GM12873 (cell line): ENCODE measurements at regions not wholly inside any gene's neighbourhood (a gene's known extent, or its start where the extent isn't known, plus 50 kb on each side); places are given as distances from the start of the nearest gene placed in this dataset.

Experiments used
- TF ChIP-seq, protein P1 (sequence below): IDR thresholded peaks from 2 replicates; pipeline ENCODE4 v1.5.1; 2012; ENCODE audit warnings: low read depth, mild to moderate bottlenecking, moderate library complexity, low read length, control low read depth; ENCODE audit not compliant: insufficient read depth; ENCODE audit errors: missing control alignments

DNA sequence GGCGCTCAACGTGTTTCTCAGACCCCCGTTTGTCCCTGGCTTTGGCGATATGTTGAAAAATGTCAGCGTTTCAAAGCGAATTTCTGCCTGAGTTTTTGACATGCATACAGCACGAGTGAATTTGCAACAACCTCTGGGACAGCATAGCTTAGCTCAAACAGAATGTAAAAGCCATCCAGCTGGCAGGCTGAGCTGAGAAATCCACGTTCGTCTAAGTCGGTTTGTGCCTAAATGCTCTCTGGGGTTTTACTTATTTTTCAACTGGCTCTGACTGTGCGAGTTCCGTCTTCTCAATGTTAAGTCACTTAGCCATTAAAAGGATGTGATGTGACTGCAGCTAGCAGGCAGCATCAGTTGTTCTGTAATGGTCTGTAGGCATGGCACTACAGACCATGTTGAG lies 243.5 kb upstream of the SLCO3A1 start:
- TF ChIP-seq, protein P1, sequence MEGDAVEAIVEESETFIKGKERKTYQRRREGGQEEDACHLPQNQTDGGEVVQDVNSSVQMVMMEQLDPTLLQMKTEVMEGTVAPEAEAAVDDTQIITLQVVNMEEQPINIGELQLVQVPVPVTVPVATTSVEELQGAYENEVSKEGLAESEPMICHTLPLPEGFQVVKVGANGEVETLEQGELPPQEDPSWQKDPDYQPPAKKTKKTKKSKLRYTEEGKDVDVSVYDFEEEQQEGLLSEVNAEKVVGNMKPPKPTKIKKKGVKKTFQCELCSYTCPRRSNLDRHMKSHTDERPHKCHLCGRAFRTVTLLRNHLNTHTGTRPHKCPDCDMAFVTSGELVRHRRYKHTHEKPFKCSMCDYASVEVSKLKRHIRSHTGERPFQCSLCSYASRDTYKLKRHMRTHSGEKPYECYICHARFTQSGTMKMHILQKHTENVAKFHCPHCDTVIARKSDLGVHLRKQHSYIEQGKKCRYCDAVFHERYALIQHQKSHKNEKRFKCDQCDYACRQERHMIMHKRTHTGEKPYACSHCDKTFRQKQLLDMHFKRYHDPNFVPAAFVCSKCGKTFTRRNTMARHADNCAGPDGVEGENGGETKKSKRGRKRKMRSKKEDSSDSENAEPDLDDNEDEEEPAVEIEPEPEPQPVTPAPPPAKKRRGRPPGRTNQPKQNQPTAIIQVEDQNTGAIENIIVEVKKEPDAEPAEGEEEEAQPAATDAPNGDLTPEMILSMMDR, result no peak

- TF ChIP-seq, protein P1, result no peak
These were observed 241.8 kb upstream of the SLCO3A1 start for GRCh38 chr15:91611561-91612323.

- TF ChIP-seq, protein P1, result no peak
These were observed 233.3 kb upstream of the SLCO3A1 start for GRCh38 chr15:91620229-91620628.

DNA sequence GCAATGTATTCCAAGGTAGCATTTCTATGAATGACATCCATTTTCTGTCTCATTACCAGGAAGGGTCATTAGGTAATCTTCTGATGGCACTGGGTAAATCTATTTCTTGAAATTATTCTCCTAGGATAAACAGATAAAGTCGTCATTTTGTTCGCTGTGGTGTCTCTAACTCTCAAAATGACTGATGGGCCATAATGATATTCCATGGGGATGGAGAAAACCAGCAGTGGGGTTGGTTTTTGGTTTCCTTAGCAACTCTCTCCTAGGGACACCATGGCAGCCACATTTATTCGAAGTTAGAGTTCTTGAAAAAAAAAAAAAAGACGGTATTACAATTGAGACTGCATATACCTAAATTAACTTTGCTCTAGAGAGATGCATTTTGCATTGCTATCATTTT lies 231.3 kb upstream of the SLCO3A1 start:
- TF ChIP-seq, protein P1, result no peak

GRCh38 chr15:91622711-91623342 lies 230.7 kb upstream of the SLCO3A1 start:
- TF ChIP-seq, protein P1, result no peak

GRCh38 chr15:91624353-91624968 lies 229.0 kb upstream of the SLCO3A1 start:
- TF ChIP-seq, protein P1, result no peak

DNA sequence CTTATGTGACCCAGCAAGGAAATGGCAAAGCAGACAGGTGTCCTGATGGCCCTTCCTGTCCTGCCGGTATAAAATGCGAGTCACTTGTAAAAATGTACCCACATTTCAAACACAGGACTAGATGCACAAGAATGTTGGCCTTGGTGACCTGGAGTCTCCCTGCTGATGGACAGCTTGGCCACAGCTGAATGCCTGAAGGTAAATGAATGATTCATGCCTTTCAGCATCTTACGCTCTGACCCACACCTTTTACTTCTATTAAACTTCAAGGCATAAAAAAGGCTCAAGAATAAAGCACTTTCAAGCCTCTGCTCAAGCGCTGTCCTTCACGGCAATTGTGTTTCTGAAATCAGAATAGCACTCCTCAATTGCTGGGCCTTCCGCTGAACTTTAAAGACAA lies 228.0 kb upstream of the SLCO3A1 start:
- TF ChIP-seq, protein P1, result no peak
